Cardiac fibroblast (primary cell): ENCODE measurements at regions not wholly inside any gene's neighbourhood (a gene's known extent, or its start where the extent isn't known, plus 50 kb on each side); places are given as distances from the start of the nearest gene placed in this dataset.
A peak's percentile ranks its signal among the peaks of the same experiment; 100 is the strongest.

ENCODE experiments used
- DNase-seq, 2 donors: peaks; one replicate each; pipeline versions ENCODE4 v3.0.0 to v3.0.0-alpha.2; 2010; ENCODE audit warnings: low read depth in 2 of 2
- H3K4me3 ChIP-seq, 2 donors: replicated peaks in 1 of 2; 1 replicate in 1 of 2; 2 replicates in 1 of 2; pipeline ENCODE4 v1.5.1; 2011; ENCODE audit warnings: low read depth in 2 of 2, low read length in 2 of 2, mild to moderate bottlenecking in 2 of 2, moderate library complexity in 1 of 2
- TF ChIP-seq, protein P1 (sequence below): IDR thresholded peaks from one replicate; pipeline ENCODE4 v1.5.1; 2011; ENCODE audit warnings: low read depth, mild to moderate bottlenecking, low read length, inconsistent platforms

DNA sequence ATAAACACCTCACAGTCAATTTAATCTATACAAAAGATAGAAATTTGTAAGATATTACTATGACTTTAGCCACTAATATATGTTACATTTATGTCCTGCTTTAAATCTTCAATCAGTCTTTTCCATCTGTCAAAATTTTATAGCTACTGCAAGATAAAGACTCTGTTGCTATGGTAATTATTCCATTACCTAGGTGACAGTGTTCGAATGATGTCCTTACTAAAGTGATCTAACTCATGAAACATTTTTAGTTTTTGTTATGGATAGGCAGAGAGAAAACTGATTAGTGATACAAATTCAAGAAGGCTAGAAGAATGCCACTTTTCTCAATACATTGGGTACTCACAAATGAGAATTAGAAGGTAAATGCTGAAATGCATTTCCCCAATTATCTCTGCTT lies 359.9 kb upstream of the FSHR start:
- TF ChIP-seq, protein P1, sequence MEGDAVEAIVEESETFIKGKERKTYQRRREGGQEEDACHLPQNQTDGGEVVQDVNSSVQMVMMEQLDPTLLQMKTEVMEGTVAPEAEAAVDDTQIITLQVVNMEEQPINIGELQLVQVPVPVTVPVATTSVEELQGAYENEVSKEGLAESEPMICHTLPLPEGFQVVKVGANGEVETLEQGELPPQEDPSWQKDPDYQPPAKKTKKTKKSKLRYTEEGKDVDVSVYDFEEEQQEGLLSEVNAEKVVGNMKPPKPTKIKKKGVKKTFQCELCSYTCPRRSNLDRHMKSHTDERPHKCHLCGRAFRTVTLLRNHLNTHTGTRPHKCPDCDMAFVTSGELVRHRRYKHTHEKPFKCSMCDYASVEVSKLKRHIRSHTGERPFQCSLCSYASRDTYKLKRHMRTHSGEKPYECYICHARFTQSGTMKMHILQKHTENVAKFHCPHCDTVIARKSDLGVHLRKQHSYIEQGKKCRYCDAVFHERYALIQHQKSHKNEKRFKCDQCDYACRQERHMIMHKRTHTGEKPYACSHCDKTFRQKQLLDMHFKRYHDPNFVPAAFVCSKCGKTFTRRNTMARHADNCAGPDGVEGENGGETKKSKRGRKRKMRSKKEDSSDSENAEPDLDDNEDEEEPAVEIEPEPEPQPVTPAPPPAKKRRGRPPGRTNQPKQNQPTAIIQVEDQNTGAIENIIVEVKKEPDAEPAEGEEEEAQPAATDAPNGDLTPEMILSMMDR, result no peak
- H3K4me3 ChIP-seq, result no peak overlapping the region
- DNase-seq, result no peak

DNA sequence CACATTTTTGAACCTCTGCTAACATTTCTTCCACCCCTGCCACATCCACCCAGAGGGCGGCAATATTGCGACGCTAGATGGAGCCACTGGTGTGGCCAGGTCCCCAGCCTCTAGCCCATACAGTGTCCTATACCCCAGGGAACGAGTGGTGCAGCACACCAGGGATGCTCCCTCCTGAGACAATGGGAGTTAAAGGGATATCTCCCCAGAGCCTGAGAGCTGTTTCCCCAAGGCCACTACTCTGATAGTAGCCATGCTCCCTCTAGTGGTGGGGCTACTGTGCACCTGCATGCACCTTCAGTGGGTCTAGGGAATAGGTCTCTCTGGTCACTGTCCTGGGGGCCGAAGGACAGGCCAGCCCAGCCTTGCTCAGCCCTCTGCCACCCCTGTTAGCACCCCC lies 336.4 kb upstream of the FSHR start:
- DNase-seq, result peak; percentile 11 to 25
- H3K4me3 ChIP-seq, result no peak overlapping the region
- TF ChIP-seq, protein P1, result peak; percentile 53

DNA sequence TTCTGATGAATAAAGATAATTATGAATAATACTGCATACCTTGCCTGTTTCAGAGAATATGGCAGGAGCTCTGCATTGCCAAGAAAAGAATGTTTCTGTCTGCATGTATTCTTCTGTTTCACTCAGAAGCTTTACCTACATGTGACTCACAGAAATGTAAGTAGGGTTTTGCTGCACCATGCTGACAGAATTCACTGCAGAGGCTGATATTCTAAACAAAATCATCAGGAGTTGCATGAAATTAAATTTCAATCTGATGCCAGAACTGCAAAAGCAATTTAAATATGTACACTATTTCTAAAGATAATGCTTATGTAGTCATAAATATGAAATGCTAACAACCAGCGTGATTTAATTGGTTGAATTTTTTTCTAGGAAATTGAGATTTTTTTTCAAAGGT lies 332.8 kb upstream of the FSHR start:
- TF ChIP-seq, protein P1, result no peak
- H3K4me3 ChIP-seq, result no peak overlapping the region
- DNase-seq, result no peak

DNA sequence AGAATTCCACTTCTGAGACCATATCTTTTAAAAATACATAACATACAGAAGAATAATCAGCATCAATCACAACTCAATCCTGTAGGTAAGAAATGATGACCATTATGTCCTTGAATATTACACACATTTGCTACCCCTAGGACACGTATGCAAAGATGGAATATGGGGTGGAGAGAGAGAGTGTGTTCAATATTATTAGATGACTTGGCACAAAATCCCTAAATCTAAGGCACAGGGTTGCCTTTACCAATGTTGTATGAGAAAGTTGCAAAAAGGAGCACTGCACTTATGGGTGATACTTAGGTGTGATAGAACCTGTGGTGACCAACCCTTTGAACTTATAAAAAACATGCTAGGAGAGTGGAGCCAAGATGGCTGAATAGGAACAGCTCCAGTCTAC lies 326.2 kb upstream of the FSHR start:
- H3K4me3 ChIP-seq, result no peak overlapping the region
- TF ChIP-seq, protein P1, result no peak
- DNase-seq, result no peak

DNA sequence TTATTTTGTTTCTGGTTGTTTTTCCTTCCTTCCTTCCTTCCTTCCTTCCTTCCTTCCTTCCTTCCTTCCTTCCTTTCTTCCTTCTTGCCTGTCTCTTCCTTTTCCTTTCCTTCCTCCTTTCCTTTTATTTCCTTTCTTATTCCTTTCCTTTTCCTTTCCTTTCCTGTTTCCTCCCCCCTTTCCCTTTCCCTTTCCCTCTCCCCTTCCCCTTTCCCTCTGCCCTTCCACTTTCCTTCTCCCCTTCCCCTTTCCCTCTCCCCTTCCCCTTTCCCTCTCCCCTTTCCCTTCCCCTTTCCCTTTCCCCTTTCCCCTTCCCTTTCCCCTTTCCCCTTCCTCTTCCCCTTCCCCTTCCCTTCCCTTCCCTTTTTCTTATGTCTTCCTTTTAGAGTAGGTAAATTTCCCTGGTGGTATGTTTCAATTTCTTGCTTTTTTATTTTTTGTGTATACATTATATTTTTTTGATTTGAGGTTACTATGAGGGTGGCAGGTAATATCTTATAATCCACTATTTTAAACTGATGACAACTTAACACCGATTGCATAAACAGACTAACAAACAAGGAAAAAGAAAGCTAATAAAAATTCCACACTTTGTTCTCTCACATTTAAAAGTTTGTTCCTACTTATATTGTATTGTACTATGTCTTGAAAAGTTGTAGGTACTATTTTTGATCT lies 311.0 kb upstream of the FSHR start:
- TF ChIP-seq, protein P1, result no peak
- no peak for DNase-seq
- no peak overlapping the region for H3K4me3 ChIP-seq

DNA sequence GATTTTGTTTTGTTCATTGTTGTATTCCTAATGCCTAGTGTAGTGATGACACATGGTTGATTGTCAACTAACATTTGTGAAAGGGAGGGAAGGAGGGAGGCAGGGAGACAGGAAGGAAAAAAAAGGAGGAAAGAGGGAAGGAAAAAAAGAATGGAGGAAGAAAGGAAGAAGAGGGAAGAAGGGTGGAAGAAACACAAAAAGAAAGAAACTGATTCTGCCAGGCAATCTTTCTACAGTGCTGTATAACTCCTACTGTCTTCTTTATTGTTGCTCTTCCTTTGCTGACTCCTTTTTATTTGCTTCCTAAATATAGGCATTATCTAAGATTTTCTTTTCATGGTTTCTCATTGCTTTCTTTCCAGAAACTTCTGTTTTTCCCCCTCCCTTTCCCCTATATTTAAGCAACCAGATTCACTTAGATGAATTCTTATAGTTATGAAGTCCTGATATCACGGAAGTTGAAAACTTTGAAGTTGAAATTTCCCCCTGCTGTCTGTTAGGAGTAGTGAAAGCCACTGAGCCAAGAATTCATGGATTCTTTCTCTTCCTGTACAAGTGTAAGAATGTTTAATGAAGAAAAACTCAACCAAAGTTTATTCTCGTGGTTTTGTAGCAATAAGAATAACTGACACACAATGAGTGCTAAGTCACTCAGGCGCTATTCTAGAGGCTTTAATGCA lies 305.1 kb upstream of the FSHR start:
- no peak for DNase-seq
- TF ChIP-seq, protein P1, result peak; percentile 7

DNA sequence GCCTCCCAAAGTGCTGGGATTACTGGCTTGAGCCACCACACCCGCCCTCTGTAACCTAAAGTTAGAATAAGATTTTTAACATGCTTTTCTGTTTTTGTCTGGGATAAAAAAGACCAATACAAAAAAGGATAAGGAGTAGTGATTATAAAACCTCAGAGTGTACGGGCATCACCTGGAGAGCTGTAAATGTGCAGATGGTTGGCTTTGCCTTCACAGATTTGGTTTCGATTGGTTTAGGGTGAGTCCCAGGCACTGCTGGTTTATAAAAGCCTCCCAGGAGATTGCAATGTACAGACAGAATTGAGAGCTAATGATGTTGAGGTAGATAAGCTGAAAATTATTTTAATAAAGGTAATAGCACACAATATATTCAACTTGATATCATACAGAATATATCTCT lies 289.7 kb upstream of the FSHR start:
- TF ChIP-seq, protein P1, result no peak
- DNase-seq, result no peak
- H3K4me3 ChIP-seq, result no peak overlapping the region

More for the DNA sequence above, 305.1 kb upstream of the FSHR start:
- no peak overlapping the region for H3K4me3 ChIP-seq
